Body of pancreas (tissue), 4 donors: ENCODE measurements at regions not wholly inside any gene's neighbourhood (a gene's known extent, or its start where the extent isn't known, plus 50 kb on each side); places are given as distances from the start of the nearest gene placed in this dataset.

Source experiments
- ATAC-seq: fragments of 150-250 bp; one replicate; pipeline ENCODE4 v1.9.1; 2016
- DNase-seq, 4 donors: peaks; one replicate each; pipeline ENCODE4 v3.0.0-alpha.2; 2019
- H3K27ac ChIP-seq, 4 donors: fragments of 200-600 bp; sonication (generic); 1 replicate in 3 of 4; 2 replicates in 1 of 4; pipeline versions ENCODE4 v1.5.1 to v1.6.1; 2016 to 2019; ENCODE audit warnings: mild to moderate bottlenecking in 1 of 4, mixed read lengths in 1 of 4, moderate library complexity in 1 of 4
- H3K27me3 ChIP-seq, 2 donors: fragments of 200-600 bp; sonication (generic); one replicate each; pipeline ENCODE4 v1.6.0; 2016; ENCODE audit warnings: mild to moderate bottlenecking in 1 of 2
- H3K36me3 ChIP-seq, 2 donors: fragments of 200-600 bp; sonication (generic); replicated peaks in 1 of 2; 2 replicates each; pipeline ENCODE4 v1.5.1; 2016; ENCODE audit warnings: low read depth in 2 of 2; ENCODE audit not compliant: insufficient read depth in 1 of 2
- H3K4me1 ChIP-seq: fragments of 200-600 bp; sonication (generic); one replicate; pipeline ENCODE4 v1.6.0; 2016
- H3K4me3 ChIP-seq, 2 donors: fragments of 200-600 bp; sonication (generic); 1 replicate in 1 of 2; 2 replicates in 1 of 2; pipeline ENCODE4 v1.5.1; 2016 to 2019
- H3K9me3 ChIP-seq, 3 donors: fragments of 200-600 bp; sonication (generic); 1 replicate in 2 of 3; 2 replicates in 1 of 3; pipeline ENCODE4 v1.5.1; 2016
- POLR2A ChIP-seq, 3 donors: fragments of 450-650 bp; IDR thresholded peaks; one replicate each; pipeline ENCODE4 v1.6.1; 2016; ENCODE audit warnings: antibody characterized with exemption in 3 of 3, mild to moderate bottlenecking in 2 of 3
- WGBS, 2 donors: methylation state at CpG; one replicate each; pipeline ENCODE4 v1.1.5; 2017; 5-methylcytosine and 5-hydroxymethylcytosine counted together
- intact Hi-C: fragments of 100-400 bp; cut with DNase I; formaldehyde crosslinking; loops from one replicate; pipeline ENCODE4 v1.15.1; 2023
- TF ChIP-seq, protein P1 (sequence below), 7 experiments: fragments of 450-650 bp in 4 of 7; fragments of 200-600 bp in 3 of 7; sonication (generic) in 3 of 7; IDR thresholded peaks; one replicate each; pipeline ENCODE4 v1.5.1; 2016 to 2019; ENCODE audit warnings: antibody characterized with exemption in 7 of 7

GRCh38 chr4:100312615-100313350, 122.5 kb upstream of the DDIT4L start:
- intact Hi-C loops, result no loop called here
- no peak for DNase-seq

DNA sequence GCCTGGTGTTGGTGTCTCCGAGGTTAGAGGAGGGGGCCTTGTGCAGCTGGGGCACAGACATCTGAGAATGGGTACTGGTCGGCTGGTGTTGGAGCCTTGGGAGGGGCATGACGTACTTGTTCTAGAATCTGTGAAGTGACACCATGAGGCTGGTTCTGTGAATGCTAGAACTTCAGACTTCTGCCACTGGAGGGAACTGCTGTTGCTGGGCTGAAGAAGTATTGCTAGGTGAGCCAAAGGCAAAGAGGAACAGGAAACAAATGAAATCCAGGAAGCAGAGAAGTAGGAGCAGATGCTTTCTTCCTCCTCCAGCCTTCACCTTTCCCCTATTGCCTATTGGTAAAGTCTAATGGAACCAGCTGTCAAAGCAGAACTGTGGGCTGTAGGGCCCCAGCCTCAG, 120.9 kb upstream of the DDIT4L start:
- no peaks in the 10 kb centered on the region for H3K36me3 ChIP-seq
- ATAC-seq, result no peak
- no peaks in the 10 kb centered on the region for H3K9me3 ChIP-seq
- intact Hi-C loops, result no loop called here
- H3K27me3 ChIP-seq, result no peaks in the 10 kb centered on the region
- no peak overlapping the region for H3K4me3 ChIP-seq
- DNase-seq, result no peak
- no peaks in the 10 kb centered on the region for H3K4me1 ChIP-seq
- no peak for TF ChIP-seq POLR2A (IDR thresholded peaks at IDR 0.05)
- TF ChIP-seq, protein P1, sequence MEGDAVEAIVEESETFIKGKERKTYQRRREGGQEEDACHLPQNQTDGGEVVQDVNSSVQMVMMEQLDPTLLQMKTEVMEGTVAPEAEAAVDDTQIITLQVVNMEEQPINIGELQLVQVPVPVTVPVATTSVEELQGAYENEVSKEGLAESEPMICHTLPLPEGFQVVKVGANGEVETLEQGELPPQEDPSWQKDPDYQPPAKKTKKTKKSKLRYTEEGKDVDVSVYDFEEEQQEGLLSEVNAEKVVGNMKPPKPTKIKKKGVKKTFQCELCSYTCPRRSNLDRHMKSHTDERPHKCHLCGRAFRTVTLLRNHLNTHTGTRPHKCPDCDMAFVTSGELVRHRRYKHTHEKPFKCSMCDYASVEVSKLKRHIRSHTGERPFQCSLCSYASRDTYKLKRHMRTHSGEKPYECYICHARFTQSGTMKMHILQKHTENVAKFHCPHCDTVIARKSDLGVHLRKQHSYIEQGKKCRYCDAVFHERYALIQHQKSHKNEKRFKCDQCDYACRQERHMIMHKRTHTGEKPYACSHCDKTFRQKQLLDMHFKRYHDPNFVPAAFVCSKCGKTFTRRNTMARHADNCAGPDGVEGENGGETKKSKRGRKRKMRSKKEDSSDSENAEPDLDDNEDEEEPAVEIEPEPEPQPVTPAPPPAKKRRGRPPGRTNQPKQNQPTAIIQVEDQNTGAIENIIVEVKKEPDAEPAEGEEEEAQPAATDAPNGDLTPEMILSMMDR (IDR thresholded peaks at IDR 0.05), result no peak
- 56 to 58% methylated on average over 3 of the region's 3 CpGs for WGBS, 2 donors
- no peak overlapping the region for H3K27ac ChIP-seq

More at GRCh38 chr4:100312615-100313350, 122.5 kb upstream of the DDIT4L start:
- TF ChIP-seq, protein P1 (IDR thresholded peaks at IDR 0.05), result no peak
- no peak for TF ChIP-seq POLR2A (IDR thresholded peaks at IDR 0.05)
- Histone ChIP-seq H3K4me1 (no peaks in the 10 kb centered on the region), H3K27me3 (no peaks in the 10 kb centered on the region), H3K9me3 (no peaks in the 10 kb centered on the region), H3K27ac (no peak overlapping the region), H3K36me3 (no peaks in the 10 kb centered on the region), H3K4me3 (no peak overlapping the region)
- no peak for ATAC-seq
- WGBS, 2 donors, result 32 to 42% methylated on average over 2 of the region's 2 CpGs

GRCh38 chr4:100306018-100306417, 115.8 kb upstream of the DDIT4L start:
- no peaks in the 10 kb centered on the region for H3K4me1 ChIP-seq

GRCh38 chr4:100302061-100303026, 112.1 kb upstream of the DDIT4L start:
- no peak for TF ChIP-seq POLR2A (IDR thresholded peaks at IDR 0.05)
- TF ChIP-seq, protein P1 (IDR thresholded peaks at IDR 0.05), result no peak
- DNase-seq (no peak), ATAC-seq (no peak)
- Histone ChIP-seq H3K27ac (no peak overlapping the region), H3K36me3 (no peaks in the 10 kb centered on the region), H3K9me3 (no peaks in the 10 kb centered on the region), H3K27me3 (no peaks in the 10 kb centered on the region), H3K4me1 (no peaks in the 10 kb centered on the region), H3K4me3 (no peak overlapping the region)
- intact Hi-C loops, result no loop called here
- 82 to 84% methylated on average over 9 of the region's 9 CpGs for WGBS, 2 donors

More at GRCh38 chr4:100306018-100306417, 115.8 kb upstream of the DDIT4L start:
- Histone ChIP-seq H3K36me3 (no peaks in the 10 kb centered on the region), H3K9me3 (no peaks in the 10 kb centered on the region), H3K27me3 (no peaks in the 10 kb centered on the region), H3K27ac (no peak overlapping the region), H3K4me3 (no peak overlapping the region)
- intact Hi-C loops, result no loop called here
- ATAC-seq, result no peak
- DNase-seq, result no peak
- TF ChIP-seq, protein P1 (IDR thresholded peaks at IDR 0.05), result no peak
- no peak for TF ChIP-seq POLR2A (IDR thresholded peaks at IDR 0.05)
